OCI-LY7 (cell line): ENCODE measurements at regions not wholly inside any gene's neighbourhood (a gene's known extent, or its start where the extent isn't known, plus 50 kb on each side); places are given as distances from the start of the nearest gene placed in this dataset.

Experiments
- BruUV-seq: library from RNA; stranded (reverse); fragments of 400-500 nt; replicated peaks from 2 replicates; lab custom pipeline; 2021; lab: Mats Ljungman, UMichigan
- CTCF ChIA-PET: fragments of 300-600 bp; sonication (Branson Sonifier 250); formaldehyde crosslinking; loops from one replicate; lab custom pipeline; 2022; ENCODE audit warnings: antibody characterized with exemption; ENCODE audit not compliant: unreplicated experiment; lab: Charles Lee
- POLR2A ChIA-PET: fragments of 300-600 bp; sonication (Branson Sonifier 250); formaldehyde crosslinking; loops from one replicate; lab custom pipeline; 2022; ENCODE audit warnings: antibody characterized with exemption; lab: Charles Lee
- DNase-seq: peaks from one replicate; pipeline ENCODE4 v3.0.0-alpha.2; 2015; ENCODE audit warnings: low spot score
- H2AFZ ChIP-seq: fragments of 200-600 bp; sonication (generic), shearing (Covaris generic); 2 replicates; pipeline ENCODE4 v1.6.1; 2014; ENCODE audit warnings: mild to moderate bottlenecking, antibody characterized with exemption, low read length, moderate library complexity
- H3K27ac ChIP-seq: fragments of 200-600 bp; sonication (generic); 2 replicates; pipeline ENCODE4 v1.5.1; 2014; ENCODE audit warnings: mixed run types, low read depth, mild to moderate bottlenecking, moderate library complexity, low read length, inconsistent platforms; ENCODE audit not compliant: poor library complexity, severe bottlenecking
- H3K36me3 ChIP-seq: fragments of 200-600 bp; sonication (generic); 2 replicates; pipeline ENCODE4 v1.6.1; 2014; ENCODE audit warnings: mild to moderate bottlenecking, antibody characterized with exemption, low read length, moderate library complexity, mixed read lengths; ENCODE audit not compliant: insufficient read depth
- H3K4me1 ChIP-seq: fragments of 200-600 bp; sonication (generic); 2 replicates; pipeline ENCODE4 v1.5.1; 2014; ENCODE audit warnings: mild to moderate bottlenecking, low read length; ENCODE audit not compliant: insufficient read depth, poor library complexity, severe bottlenecking
- H3K4me2 ChIP-seq: fragments of 200-600 bp; sonication (generic); 2 replicates; pipeline ENCODE4 v1.6.1; 2014; ENCODE audit warnings: mild to moderate bottlenecking, low read length
- H3K4me3 ChIP-seq: fragments of 200-600 bp; sonication (generic); 2 replicates; pipeline ENCODE4 v1.5.1; 2014; ENCODE audit warnings: mild to moderate bottlenecking, low read depth, low read length; ENCODE audit not compliant: poor library complexity, severe bottlenecking
- H3K79me2 ChIP-seq: fragments of 200-600 bp; sonication (generic); 2 replicates; pipeline ENCODE4 v1.6.1; 2016; ENCODE audit warnings: low read depth, mild to moderate bottlenecking, low read length, moderate library complexity, mixed read lengths; ENCODE audit not compliant: insufficient read depth
- H3K9me2 ChIP-seq: fragments of 200-600 bp; sonication (generic); 2 replicates; pipeline ENCODE4 v1.6.1; 2016; ENCODE audit warnings: mild to moderate bottlenecking, low read length, mixed read lengths; ENCODE audit not compliant: insufficient read depth
- H3K9me3 ChIP-seq: fragments of 200-600 bp; sonication (generic); 2 replicates; pipeline ENCODE4 v1.6.1; 2014; ENCODE audit warnings: mild to moderate bottlenecking, mixed run types, low read length, mixed read lengths
- H4K20me1 ChIP-seq: fragments of 200-600 bp; sonication (generic); 2 replicates; pipeline ENCODE4 v1.6.1; 2014; ENCODE audit warnings: mild to moderate bottlenecking, antibody characterized with exemption, low read length, moderate library complexity, mixed read lengths; ENCODE audit not compliant: insufficient read depth
- CTCF ChIP-seq: fragments of 200-600 bp; sonication (generic); conservative IDR thresholded peaks from 2 replicates; pipeline ENCODE4 v1.5.1; 2014; ENCODE audit warnings: mild to moderate bottlenecking, antibody characterized with exemption, low read length, moderate library complexity, mixed read lengths
- EZH2phosphoT487 ChIP-seq: fragments of 200-600 bp; sonication (generic); IDR thresholded peaks from 2 replicates; pipeline ENCODE4 v1.6.1; 2018; ENCODE audit warnings: low read depth, borderline replicate concordance, mild to moderate bottlenecking, mixed run types, antibody characterized with exemption, low read length, moderate library complexity, mixed read lengths
- intact Hi-C: fragments of 100-400 bp; cut with micrococcal nuclease; formaldehyde crosslinking; loops from one replicate; pipeline ENCODE4 v1.10.0; 2022; ENCODE audit not compliant: unreplicated experiment

DNA sequence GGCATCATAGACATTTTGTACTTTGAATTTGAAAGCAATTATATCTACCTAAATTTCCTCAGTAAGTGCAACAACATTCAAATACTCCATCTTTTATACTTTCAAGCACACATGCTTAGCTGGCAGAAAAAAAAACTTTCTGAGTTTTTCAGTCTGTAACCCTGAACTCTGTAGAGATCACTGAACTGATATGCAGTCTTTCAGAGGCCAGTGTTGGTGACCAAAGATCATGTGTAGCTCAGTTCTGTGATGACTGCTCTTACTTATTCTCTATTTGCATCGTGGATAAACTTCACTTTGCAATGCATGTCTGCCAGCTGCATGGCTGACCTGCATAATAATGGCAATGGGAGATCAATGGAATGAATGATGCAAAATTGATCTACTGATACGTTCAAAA, 431.3 kb downstream of the FRK start:
- no peak overlapping the region for H2AFZ ChIP-seq
- H3K79me2 ChIP-seq = no peaks in the 10 kb centered on the region
- no peak overlapping the region for H3K27ac ChIP-seq
- no TSS peak for BruUV-seq
- H3K4me2 ChIP-seq = no peak overlapping the region
- no peak for TF ChIP-seq EZH2phosphoT487
- no peak for TF ChIP-seq CTCF
- POLR2A ChIA-PET = interaction anchor here (0.6 kb wide), 1 partner anchor 577 kb away, joined by 3 read pairs; no protein-coding TSS in a partner anchor
- no peak overlapping the region for H3K4me3 ChIP-seq
- intact Hi-C loops = no loop called here
- DNase-seq = no peak
- no peaks in the 10 kb centered on the region for H3K9me3 ChIP-seq
- CTCF ChIA-PET = no interaction called here
- no peaks in the 10 kb centered on the region for H3K9me2 ChIP-seq
- no peaks in the 10 kb centered on the region for H3K4me1 ChIP-seq
- H3K36me3 ChIP-seq = no peaks in the 10 kb centered on the region
- no peaks in the 10 kb centered on the region for H4K20me1 ChIP-seq

GRCh38 chr6:115618256-115618655, 442.4 kb downstream of the FRK start:
- Histone ChIP-seq H3K4me3 (no peak overlapping the region), H3K4me1 (no peaks in the 10 kb centered on the region), H4K20me1 (no peaks in the 10 kb centered on the region), H3K4me2 (no peak overlapping the region), H2AFZ (no peak overlapping the region), H3K36me3 (no peaks in the 10 kb centered on the region), H3K79me2 (no peaks in the 10 kb centered on the region), H3K27ac (no peak overlapping the region), H3K9me3 (no peaks in the 10 kb centered on the region), H3K9me2 (no peaks in the 10 kb centered on the region)
- no TSS peak for BruUV-seq
- TF ChIP-seq EZH2phosphoT487 = no peak
- no peak for TF ChIP-seq CTCF
- POLR2A ChIA-PET = no interaction called here
- intact Hi-C loops = no loop called here
- no peak for DNase-seq
- CTCF ChIA-PET = no interaction called here

- Histone ChIP-seq H3K9me2 (no peaks in the 10 kb centered on the region), H2AFZ (no peak overlapping the region), H3K9me3 (no peaks in the 10 kb centered on the region), H3K36me3 (no peaks in the 10 kb centered on the region), H3K4me2 (no peak overlapping the region), H4K20me1 (no peaks in the 10 kb centered on the region), H3K4me3 (no peak overlapping the region), H3K4me1 (no peaks in the 10 kb centered on the region), H3K27ac (no peak overlapping the region), H3K79me2 (no peaks in the 10 kb centered on the region)
- no peak for DNase-seq
- TF ChIP-seq EZH2phosphoT487 = no peak
- no peak for TF ChIP-seq CTCF
- ChIA-PET POLR2A (interaction anchor here (0.6 kb wide), 1 partner anchor 14 kb away, joined by 3 read pairs; no protein-coding TSS in a partner anchor), CTCF (no interaction called here)
- BruUV-seq = no TSS peak
- intact Hi-C loops = no loop called here
Observed at GRCh38 chr6:115617031-115617430, 443.7 kb downstream of the FRK start.
